H1 (cell line): ENCODE measurements at regions not wholly inside any gene's neighbourhood (a gene's known extent, or its start where the extent isn't known, plus 50 kb on each side); places are given as distances from the start of the nearest gene placed in this dataset.

ENCODE experiments used
- RXRA ChIP-seq: IDR thresholded peaks from 2 replicates; pipeline ENCODE4 v1.6.1; 2011; ENCODE audit warnings: low read depth, mild to moderate bottlenecking, low read length, moderate library complexity; ENCODE audit not compliant: insufficient read depth
- SP2 ChIP-seq: IDR thresholded peaks from 2 replicates; pipeline ENCODE4 v1.6.1; 2012; ENCODE audit warnings: mild to moderate bottlenecking, low read length, inconsistent platforms
- TF ChIP-seq, protein P1 (sequence below): IDR thresholded peaks from 2 replicates; pipeline ENCODE4 v1.6.1; 2011; ENCODE audit warnings: low read length, improper control_type of control experiment

DNA sequence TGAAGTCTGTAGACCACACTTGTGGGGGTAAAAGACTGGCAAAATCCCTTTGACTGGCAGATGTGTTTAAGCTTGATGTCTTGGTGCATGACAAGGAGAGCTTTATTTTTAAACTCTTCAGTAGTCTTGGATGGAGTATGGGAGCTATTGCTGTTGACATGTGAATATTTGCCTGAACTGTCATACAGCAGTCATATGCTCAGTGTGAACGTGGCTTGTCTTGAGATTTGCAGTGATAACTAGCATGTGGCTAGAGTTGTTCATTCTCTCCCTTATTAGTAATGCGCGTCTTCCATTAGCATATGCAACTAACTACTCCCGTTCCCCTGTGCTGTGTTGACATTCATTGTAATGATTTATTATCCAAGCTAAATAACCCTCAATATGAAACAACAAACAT, 523.6 kb upstream of the WWC1 start (continued):
- TF ChIP-seq, protein P1, sequence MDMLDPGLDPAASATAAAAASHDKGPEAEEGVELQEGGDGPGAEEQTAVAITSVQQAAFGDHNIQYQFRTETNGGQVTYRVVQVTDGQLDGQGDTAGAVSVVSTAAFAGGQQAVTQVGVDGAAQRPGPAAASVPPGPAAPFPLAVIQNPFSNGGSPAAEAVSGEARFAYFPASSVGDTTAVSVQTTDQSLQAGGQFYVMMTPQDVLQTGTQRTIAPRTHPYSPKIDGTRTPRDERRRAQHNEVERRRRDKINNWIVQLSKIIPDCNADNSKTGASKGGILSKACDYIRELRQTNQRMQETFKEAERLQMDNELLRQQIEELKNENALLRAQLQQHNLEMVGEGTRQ, result no peak
- no peak for TF ChIP-seq RXRA
- no peak for TF ChIP-seq SP2
